ENCODE measurements at regions not wholly inside any gene's neighbourhood (a gene's known extent, or its start where the extent isn't known, plus 50 kb on each side); places are given as distances from the start of the nearest gene placed in this dataset.

- TF ChIP-seq CTCF (conservative IDR thresholded peaks at IDR 0.05; ENCODE audit: low read depth, low read length), result no peak
- DNase-seq (ENCODE audit: low read depth), result no peak
- H3K4me3 ChIP-seq (ENCODE audit: low read depth, low read length), result no peak overlapping the region
Observed at GRCh38 chrX:42603016-42603415, 174.9 kb downstream of the PPP1R2C start.

DNA sequence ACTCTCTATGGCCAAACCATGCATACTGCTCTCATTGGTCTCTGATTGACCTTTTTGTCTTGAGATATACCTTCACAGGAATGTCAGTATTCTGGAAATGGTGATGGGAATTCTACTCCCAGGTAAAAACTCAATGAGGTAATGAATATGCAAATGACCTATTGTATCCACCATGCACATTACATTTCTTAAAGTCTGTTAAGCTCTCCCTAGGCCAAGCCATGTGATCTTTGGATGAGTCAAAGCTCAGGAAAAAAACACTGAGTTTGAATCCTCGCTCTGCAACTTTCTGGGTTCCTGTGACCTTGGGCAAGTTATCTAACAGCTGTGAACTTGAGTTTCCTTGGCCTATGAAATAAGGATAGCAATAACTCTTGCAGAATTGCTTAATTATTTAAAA lies 175.4 kb downstream of the PPP1R2C start:
- no peak for TF ChIP-seq CTCF (conservative IDR thresholded peaks at IDR 0.05; ENCODE audit: low read depth, low read length)

GRCh38 chrX:42602136-42602535 lies 175.8 kb downstream of the PPP1R2C start:
- TF ChIP-seq CTCF (conservative IDR thresholded peaks at IDR 0.05; ENCODE audit: low read depth, low read length), result no peak
- DNase-seq (ENCODE audit: low read depth), result no peak
- no peak overlapping the region for H3K4me3 ChIP-seq (ENCODE audit: low read depth, low read length)

More for the DNA sequence above, 175.4 kb downstream of the PPP1R2C start:
- no peak for DNase-seq (ENCODE audit: low read depth)
- no peak overlapping the region for H3K4me3 ChIP-seq (ENCODE audit: low read depth, low read length)

DNA sequence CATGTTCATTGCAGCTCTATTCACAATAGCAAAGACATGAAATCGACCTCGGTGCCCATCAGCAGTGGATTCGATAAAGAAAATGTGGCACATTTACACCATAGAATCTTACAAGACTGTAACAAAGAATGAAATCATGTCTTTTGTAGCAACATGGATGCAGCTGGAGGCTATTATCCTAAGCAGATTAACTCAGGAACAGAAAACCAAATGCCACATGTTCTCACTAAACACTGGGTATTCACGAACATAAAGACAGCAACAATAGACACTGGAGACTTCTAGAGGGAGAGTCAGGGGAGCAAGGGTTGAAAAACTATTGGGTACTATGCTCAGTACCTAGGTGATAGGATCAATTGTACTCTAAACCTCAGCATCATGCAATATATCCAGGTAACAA lies 180.5 kb downstream of the PPP1R2C start:
- H3K4me3 ChIP-seq (ENCODE audit: low read depth, low read length), result no peak overlapping the region
- no peak for DNase-seq (ENCODE audit: low read depth)
- no peak for TF ChIP-seq CTCF (conservative IDR thresholded peaks at IDR 0.05; ENCODE audit: low read depth, low read length)

DNA sequence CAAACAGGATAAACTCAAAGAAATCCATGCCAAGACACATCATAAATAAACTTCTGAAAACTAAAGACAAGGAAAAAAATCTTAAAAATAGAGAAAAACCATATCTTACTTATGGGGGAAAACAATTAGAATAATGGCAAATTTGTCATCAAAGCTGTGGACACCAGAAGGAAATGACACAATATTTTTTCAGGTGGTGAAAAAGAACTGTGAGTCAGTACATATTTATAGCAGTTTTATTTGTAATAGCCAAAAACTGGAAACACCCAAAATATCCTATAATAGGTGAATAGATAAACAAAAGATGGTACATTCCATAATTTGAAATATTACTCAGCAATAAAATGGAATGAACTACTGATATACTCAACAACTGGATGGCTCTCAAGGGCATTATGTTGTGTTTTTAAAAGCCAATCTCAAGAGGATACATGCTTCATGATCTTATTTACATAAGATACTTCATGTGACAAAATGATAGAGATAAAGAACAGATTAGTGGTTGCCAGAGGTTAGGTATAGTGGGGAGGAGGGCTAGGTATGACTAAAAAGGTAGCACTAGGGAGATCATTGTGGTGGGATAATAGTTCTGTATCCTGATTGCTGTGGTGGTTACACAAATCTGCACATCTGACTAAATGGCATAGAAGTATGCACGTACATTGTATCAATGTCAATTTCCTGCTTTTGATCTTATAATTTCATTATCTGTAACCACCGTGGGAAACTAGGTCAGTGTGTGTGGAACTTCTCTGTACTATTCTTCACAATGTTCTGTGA lies 191.9 kb downstream of the PPP1R2C start:
- no peak for DNase-seq (ENCODE audit: low read depth)
- no peak for TF ChIP-seq CTCF (conservative IDR thresholded peaks at IDR 0.05; ENCODE audit: low read depth, low read length)

GRCh38 chrX:42577936-42578470 lies 200.0 kb downstream of the PPP1R2C start:
- DNase-seq (ENCODE audit: low read depth), result no peak
- TF ChIP-seq CTCF (conservative IDR thresholded peaks at IDR 0.05; ENCODE audit: low read depth, low read length), result no peak
- H3K4me3 ChIP-seq (ENCODE audit: low read depth, low read length), result no peak overlapping the region

More for the DNA sequence above, 191.9 kb downstream of the PPP1R2C start:
- no peak overlapping the region for H3K4me3 ChIP-seq (ENCODE audit: low read depth, low read length)

DNA sequence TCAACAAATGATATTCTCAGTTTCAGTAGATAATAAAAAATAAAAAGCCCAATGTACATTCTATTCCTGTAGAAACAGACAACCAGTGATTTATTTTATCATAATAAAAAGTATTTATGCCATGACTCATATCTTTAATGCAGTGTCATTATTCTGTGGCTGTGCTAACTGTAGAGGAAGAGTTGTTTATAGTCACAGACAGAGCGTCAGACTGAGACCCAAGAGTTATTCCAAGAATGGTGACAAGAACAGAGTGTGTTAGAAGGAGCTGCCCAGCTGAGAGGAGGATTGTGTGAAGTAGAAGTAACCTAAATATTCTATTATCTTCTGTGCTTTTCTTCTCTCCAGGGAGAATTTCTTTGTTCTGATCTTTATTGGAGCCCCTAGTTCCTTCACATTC lies 210.7 kb downstream of the PPP1R2C start:
- TF ChIP-seq CTCF (conservative IDR thresholded peaks at IDR 0.05; ENCODE audit: low read depth, low read length), result no peak
- no peak overlapping the region for H3K4me3 ChIP-seq (ENCODE audit: low read depth, low read length)
- DNase-seq (ENCODE audit: low read depth), result no peak

Data from epithelial cell of proximal tubule (primary cell).